ENCODE measurements at regions not wholly inside any gene's neighbourhood (a gene's known extent, or its start where the extent isn't known, plus 50 kb on each side); places are given as distances from the start of the nearest gene placed in this dataset.

GRCh38 chr14:51167587-51168214, 72.3 kb upstream of the TMX1 start:
- Mint-ChIP-seq H3K9me3 (peaks cover 0 to 2% (median 0%) of the 10 kb centered on the region in 7 donors), H3K36me3 (no peaks in the 10 kb centered on the region), H3K4me3 (no peak overlapping the region), H3K27me3 (ENCODE audit: low read depth in 3 of 3) (no peaks in the 10 kb centered on the region), H3K27ac (no peak overlapping the region), H3K4me1 (peaks cover 6% of the 10 kb centered on the region)
- no peak overlapping the region for H3K27ac ChIP-seq (ENCODE audit: low read depth in 1 of 2, low read length in 2 of 2)
- H3K4me1 ChIP-seq (ENCODE audit: control insufficient read depth in 1 of 2, insufficient read depth in 2 of 2, low read length in 2 of 2): no peaks in the 10 kb centered on the region
- no peak overlapping the region for H2AFZ ChIP-seq (ENCODE audit: insufficient read depth, low read depth, low read length, poor library complexity, severe bottlenecking)
- H3K27me3 ChIP-seq (ENCODE audit: control insufficient read depth in 2 of 2, insufficient read depth in 2 of 2, low read length in 2 of 2): no peaks in the 10 kb centered on the region
- TF ChIP-seq CTCF (IDR thresholded peaks at IDR 0.05): no peak
- no peak overlapping the region for H3K9ac ChIP-seq (ENCODE audit: insufficient read depth, low read length, poor library complexity, severe bottlenecking)
- no peak for DNase-seq
- H3K79me2 ChIP-seq (ENCODE audit: insufficient read depth, low read length): no peaks in the 10 kb centered on the region
- H3K36me3 ChIP-seq (replicated peaks in 1 of 2; ENCODE audit: control insufficient read depth in 1 of 2, insufficient read depth in 2 of 2, low read length in 2 of 2): no peaks in the 10 kb centered on the region
- H3K9me3 ChIP-seq (replicated peaks in 1 of 2; ENCODE audit: control insufficient read depth in 1 of 2, insufficient read depth in 1 of 2, low read length in 2 of 2): no peaks in the 10 kb centered on the region
- no peak overlapping the region for H3K4me2 ChIP-seq (replicated peaks; ENCODE audit: extremely low read depth, low read length, poor library complexity, severe bottlenecking)
- intact Hi-C loops (cut with micrococcal nuclease): no loop called here
- no peaks in the 10 kb centered on the region for H4K20me1 ChIP-seq (ENCODE audit: insufficient read depth, low read length)
- no peak overlapping the region for H3K4me3 ChIP-seq (replicated peaks in 1 of 3; ENCODE audit: low read depth in 2 of 3, low read length in 3 of 3)

- Histone ChIP-seq H4K20me1 (ENCODE audit: insufficient read depth, low read length) (no peaks in the 10 kb centered on the region), H3K9me3 (replicated peaks in 1 of 2; ENCODE audit: control insufficient read depth in 1 of 2, insufficient read depth in 1 of 2, low read length in 2 of 2) (no peaks in the 10 kb centered on the region), H2AFZ (ENCODE audit: insufficient read depth, low read depth, low read length, poor library complexity, severe bottlenecking) (no peak overlapping the region), H3K4me1 (ENCODE audit: control insufficient read depth in 1 of 2, insufficient read depth in 2 of 2, low read length in 2 of 2) (no peaks in the 10 kb centered on the region), H3K9ac (ENCODE audit: insufficient read depth, low read length, poor library complexity, severe bottlenecking) (no peak overlapping the region), H3K79me2 (ENCODE audit: insufficient read depth, low read length) (no peaks in the 10 kb centered on the region), H3K4me3 (replicated peaks in 1 of 3; ENCODE audit: low read depth in 2 of 3, low read length in 3 of 3) (no peak overlapping the region), H3K27ac (ENCODE audit: low read depth in 1 of 2, low read length in 2 of 2) (no peak overlapping the region), H3K4me2 (replicated peaks; ENCODE audit: extremely low read depth, low read length, poor library complexity, severe bottlenecking) (no peak overlapping the region), H3K36me3 (replicated peaks in 1 of 2; ENCODE audit: control insufficient read depth in 1 of 2, insufficient read depth in 2 of 2, low read length in 2 of 2) (no peaks in the 10 kb centered on the region), H3K27me3 (ENCODE audit: control insufficient read depth in 2 of 2, insufficient read depth in 2 of 2, low read length in 2 of 2) (no peaks in the 10 kb centered on the region)
- Mint-ChIP-seq H3K4me3 (no peak overlapping the region), H3K4me1 (peaks cover 6% of the 10 kb centered on the region), H3K27me3 (ENCODE audit: low read depth in 3 of 3) (no peaks in the 10 kb centered on the region), H3K9me3 (peaks cover 0 to 2% (median 0%) of the 10 kb centered on the region in 7 donors), H3K27ac (no peak overlapping the region), H3K36me3 (no peaks in the 10 kb centered on the region)
- intact Hi-C loops (cut with micrococcal nuclease): no loop called here
- TF ChIP-seq CTCF (IDR thresholded peaks at IDR 0.05): no peak
- no peak for DNase-seq
- no CpG with 5 or more reads among the region's 2 CpGs for WGBS (ENCODE audit: insufficient coverage)
Observed at GRCh38 chr14:51168215-51168613, 71.8 kb upstream of the TMX1 start.

All from CD14-positive monocyte (primary cell).